ENCODE measurements at regions not wholly inside any gene's neighbourhood (a gene's known extent, or its start where the extent isn't known, plus 50 kb on each side); places are given as distances from the start of the nearest gene placed in this dataset.
"Not testable (repeated sequence)": the region's sequence is repeated elsewhere in the genome, so short reads cannot be mapped to it uniquely, and the experiment has no call there.

- TF ChIP-seq CTCF (conservative IDR thresholded peaks at IDR 0.05; ENCODE audit: low read depth in 2 of 2); REST (IDR thresholded peaks at IDR 0.05; ENCODE audit: unreplicated experiment); POLR2AphosphoS5 (IDR thresholded peaks at IDR 0.05; ENCODE audit: low read depth); EZH2 (IDR thresholded peaks at IDR 0.05; ENCODE audit: low read depth, unreplicated experiment); EZH2phosphoT487 (IDR thresholded peaks at IDR 0.05; ENCODE audit: unreplicated experiment); CREB1 (CRISPR knock-in tag; IDR thresholded peaks at IDR 0.05; ENCODE audit: low read depth); STAT1 (IDR thresholded peaks at IDR 0.05; ENCODE audit: unreplicated experiment); ZNF331 (CRISPR knock-in tag; IDR thresholded peaks at IDR 0.05; ENCODE audit: low read depth); ETS1 (IDR thresholded peaks at IDR 0.05); JUNB (IDR thresholded peaks at IDR 0.05; ENCODE audit: unreplicated experiment): not testable (repeated sequence)
- TF ChIP-seq, protein P1, sequence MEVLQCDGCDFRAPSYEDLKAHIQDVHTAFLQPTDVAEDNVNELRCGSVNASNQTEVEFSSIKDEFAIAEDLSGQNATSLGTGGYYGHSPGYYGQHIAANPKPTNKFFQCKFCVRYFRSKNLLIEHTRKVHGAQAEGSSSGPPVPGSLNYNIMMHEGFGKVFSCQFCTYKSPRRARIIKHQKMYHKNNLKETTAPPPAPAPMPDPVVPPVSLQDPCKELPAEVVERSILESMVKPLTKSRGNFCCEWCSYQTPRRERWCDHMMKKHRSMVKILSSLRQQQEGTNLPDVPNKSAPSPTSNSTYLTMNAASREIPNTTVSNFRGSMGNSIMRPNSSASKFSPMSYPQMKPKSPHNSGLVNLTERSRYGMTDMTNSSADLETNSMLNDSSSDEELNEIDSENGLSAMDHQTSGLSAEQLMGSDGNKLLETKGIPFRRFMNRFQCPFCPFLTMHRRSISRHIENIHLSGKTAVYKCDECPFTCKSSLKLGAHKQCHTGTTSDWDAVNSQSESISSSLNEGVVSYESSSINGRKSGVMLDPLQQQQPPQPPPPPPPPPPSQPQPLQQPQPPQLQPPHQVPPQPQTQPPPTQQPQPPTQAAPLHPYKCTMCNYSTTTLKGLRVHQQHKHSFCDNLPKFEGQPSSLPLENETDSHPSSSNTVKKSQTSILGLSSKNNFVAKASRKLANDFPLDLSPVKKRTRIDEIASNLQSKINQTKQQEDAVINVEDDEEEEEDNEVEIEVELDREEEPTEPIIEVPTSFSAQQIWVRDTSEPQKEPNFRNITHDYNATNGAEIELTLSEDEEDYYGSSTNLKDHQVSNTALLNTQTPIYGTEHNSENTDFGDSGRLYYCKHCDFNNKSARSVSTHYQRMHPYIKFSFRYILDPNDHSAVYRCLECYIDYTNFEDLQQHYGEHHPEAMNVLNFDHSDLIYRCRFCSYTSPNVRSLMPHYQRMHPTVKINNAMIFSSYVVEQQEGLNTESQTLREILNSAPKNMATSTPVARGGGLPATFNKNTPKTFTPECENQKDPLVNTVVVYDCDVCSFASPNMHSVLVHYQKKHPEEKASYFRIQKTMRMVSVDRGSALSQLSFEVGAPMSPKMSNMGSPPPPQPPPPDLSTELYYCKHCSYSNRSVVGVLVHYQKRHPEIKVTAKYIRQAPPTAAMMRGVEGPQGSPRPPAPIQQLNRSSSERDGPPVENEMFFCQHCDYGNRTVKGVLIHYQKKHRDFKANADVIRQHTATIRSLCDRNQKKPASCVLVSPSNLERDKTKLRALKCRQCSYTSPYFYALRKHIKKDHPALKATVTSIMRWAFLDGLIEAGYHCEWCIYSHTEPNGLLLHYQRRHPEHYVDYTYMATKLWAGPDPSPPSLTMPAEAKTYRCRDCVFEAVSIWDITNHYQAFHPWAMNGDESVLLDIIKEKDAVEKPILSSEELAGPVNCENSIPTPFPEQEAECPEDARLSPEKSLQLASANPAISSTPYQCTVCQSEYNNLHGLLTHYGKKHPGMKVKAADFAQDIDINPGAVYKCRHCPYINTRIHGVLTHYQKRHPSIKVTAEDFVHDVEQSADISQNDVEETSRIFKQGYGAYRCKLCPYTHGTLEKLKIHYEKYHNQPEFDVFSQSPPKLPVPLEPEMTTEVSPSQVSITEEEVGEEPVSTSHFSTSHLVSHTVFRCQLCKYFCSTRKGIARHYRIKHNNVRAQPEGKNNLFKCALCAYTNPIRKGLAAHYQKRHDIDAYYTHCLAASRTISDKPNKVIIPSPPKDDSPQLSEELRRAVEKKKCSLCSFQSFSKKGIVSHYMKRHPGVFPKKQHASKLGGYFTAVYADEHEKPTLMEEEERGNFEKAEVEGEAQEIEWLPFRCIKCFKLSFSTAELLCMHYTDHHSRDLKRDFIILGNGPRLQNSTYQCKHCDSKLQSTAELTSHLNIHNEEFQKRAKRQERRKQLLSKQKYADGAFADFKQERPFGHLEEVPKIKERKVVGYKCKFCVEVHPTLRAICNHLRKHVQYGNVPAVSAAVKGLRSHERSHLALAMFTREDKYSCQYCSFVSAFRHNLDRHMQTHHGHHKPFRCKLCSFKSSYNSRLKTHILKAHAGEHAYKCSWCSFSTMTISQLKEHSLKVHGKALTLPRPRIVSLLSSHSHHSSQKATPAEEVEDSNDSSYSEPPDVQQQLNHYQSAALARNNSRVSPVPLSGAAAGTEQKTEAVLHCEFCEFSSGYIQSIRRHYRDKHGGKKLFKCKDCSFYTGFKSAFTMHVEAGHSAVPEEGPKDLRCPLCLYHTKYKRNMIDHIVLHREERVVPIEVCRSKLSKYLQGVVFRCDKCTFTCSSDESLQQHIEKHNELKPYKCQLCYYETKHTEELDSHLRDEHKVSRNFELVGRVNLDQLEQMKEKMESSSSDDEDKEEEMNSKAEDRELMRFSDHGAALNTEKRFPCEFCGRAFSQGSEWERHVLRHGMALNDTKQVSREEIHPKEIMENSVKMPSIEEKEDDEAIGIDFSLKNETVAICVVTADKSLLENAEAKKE (CRISPR knock-in tag; IDR thresholded peaks at IDR 0.05) = not testable (repeated sequence)
Measured at GRCh38 chr2:92075363-92075762, 2795.9 kb upstream of the TEKT4 start.

Data from GM23338 (cell line).